ENCODE measurements at regions not wholly inside any gene's neighbourhood (a gene's known extent, or its start where the extent isn't known, plus 50 kb on each side); places are given as distances from the start of the nearest gene placed in this dataset.

DNA sequence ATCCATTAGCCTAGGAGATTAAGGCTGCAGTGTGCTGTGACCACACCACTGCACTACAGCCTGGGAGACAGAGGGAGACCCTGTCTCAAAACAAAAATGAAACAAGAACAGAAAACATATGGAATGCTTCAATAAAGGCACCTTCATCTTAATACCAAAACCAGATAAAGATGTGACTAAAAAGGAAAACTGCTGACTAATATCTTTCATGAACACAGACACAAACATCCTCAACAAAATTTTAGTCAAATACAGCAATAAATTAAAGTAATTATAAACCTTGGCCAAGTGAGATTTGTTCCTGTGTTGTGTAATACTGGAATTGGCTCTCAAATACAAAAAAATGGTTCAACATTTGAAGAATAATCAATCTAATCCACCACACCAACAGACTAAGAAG lies 103.5 kb downstream of the PRR20E start:
- no peak for DNase-seq (ENCODE audit: low spot score)

GRCh38 chr13:57286511-57287098 lies 119.6 kb downstream of the PRR20E start:
- ChIA-PET POLR2A (ENCODE audit: low non-redundant PET) (no interaction called here), CTCF (no interaction called here)
- Histone ChIP-seq H3K4me1 (ENCODE audit: insufficient read depth, low read length, poor library complexity, severe bottlenecking) (no peaks in the 10 kb centered on the region), H3K36me3 (ENCODE audit: insufficient read depth, low read length, poor library complexity, severe bottlenecking) (no peaks in the 10 kb centered on the region), H3K9me3 (ENCODE audit: low read depth, low read length, poor library complexity, severe bottlenecking) (no peaks in the 10 kb centered on the region), H3K4me3 (ENCODE audit: low read depth, low read length, poor library complexity, severe bottlenecking) (no peak overlapping the region), H3K27ac (ENCODE audit: low read depth, low read length, poor library complexity, severe bottlenecking) (no peak overlapping the region), H3K27me3 (replicated peaks; ENCODE audit: insufficient read depth, low read depth, low read length, poor library complexity) (no peaks in the 10 kb centered on the region)
- TF ChIP-seq, protein P1, sequence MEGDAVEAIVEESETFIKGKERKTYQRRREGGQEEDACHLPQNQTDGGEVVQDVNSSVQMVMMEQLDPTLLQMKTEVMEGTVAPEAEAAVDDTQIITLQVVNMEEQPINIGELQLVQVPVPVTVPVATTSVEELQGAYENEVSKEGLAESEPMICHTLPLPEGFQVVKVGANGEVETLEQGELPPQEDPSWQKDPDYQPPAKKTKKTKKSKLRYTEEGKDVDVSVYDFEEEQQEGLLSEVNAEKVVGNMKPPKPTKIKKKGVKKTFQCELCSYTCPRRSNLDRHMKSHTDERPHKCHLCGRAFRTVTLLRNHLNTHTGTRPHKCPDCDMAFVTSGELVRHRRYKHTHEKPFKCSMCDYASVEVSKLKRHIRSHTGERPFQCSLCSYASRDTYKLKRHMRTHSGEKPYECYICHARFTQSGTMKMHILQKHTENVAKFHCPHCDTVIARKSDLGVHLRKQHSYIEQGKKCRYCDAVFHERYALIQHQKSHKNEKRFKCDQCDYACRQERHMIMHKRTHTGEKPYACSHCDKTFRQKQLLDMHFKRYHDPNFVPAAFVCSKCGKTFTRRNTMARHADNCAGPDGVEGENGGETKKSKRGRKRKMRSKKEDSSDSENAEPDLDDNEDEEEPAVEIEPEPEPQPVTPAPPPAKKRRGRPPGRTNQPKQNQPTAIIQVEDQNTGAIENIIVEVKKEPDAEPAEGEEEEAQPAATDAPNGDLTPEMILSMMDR (conservative IDR thresholded peaks at IDR 0.05; ENCODE audit: low read depth, low read length), result no peak
- no peak for TF ChIP-seq EZH2 (IDR thresholded peaks at IDR 0.05; ENCODE audit: borderline replicate concordance, low read depth, low read length, poor library complexity, severe bottlenecking)
- intact Hi-C loops (cut with micrococcal nuclease; ENCODE audit: unreplicated experiment), result no loop called here
- BruUV-seq (replicated peaks), result no TSS peak
- no peak for DNase-seq (ENCODE audit: low spot score)

More for the DNA sequence above, 103.5 kb downstream of the PRR20E start:
- ChIA-PET POLR2A (ENCODE audit: low non-redundant PET) (no interaction called here), CTCF (no interaction called here)
- Histone ChIP-seq H3K4me1 (ENCODE audit: insufficient read depth, low read length, poor library complexity, severe bottlenecking) (no peaks in the 10 kb centered on the region), H3K36me3 (ENCODE audit: insufficient read depth, low read length, poor library complexity, severe bottlenecking) (no peaks in the 10 kb centered on the region), H3K27me3 (replicated peaks; ENCODE audit: insufficient read depth, low read depth, low read length, poor library complexity) (no peaks in the 10 kb centered on the region), H3K9me3 (ENCODE audit: low read depth, low read length, poor library complexity, severe bottlenecking) (no peaks in the 10 kb centered on the region), H3K4me3 (ENCODE audit: low read depth, low read length, poor library complexity, severe bottlenecking) (no peak overlapping the region), H3K27ac (ENCODE audit: low read depth, low read length, poor library complexity, severe bottlenecking) (no peak overlapping the region)
- no TSS peak for BruUV-seq (replicated peaks)
- intact Hi-C loops (cut with micrococcal nuclease; ENCODE audit: unreplicated experiment), result no loop called here
- TF ChIP-seq, protein P1 (conservative IDR thresholded peaks at IDR 0.05; ENCODE audit: low read depth, low read length), result no peak
- TF ChIP-seq EZH2 (IDR thresholded peaks at IDR 0.05; ENCODE audit: borderline replicate concordance, low read depth, low read length, poor library complexity, severe bottlenecking), result no peak

- Histone ChIP-seq H3K4me3 (ENCODE audit: low read depth, low read length, poor library complexity, severe bottlenecking) (no peak overlapping the region), H3K36me3 (ENCODE audit: insufficient read depth, low read length, poor library complexity, severe bottlenecking) (no peaks in the 10 kb centered on the region), H3K27me3 (replicated peaks; ENCODE audit: insufficient read depth, low read depth, low read length, poor library complexity) (no peaks in the 10 kb centered on the region), H3K27ac (ENCODE audit: low read depth, low read length, poor library complexity, severe bottlenecking) (no peak overlapping the region), H3K4me1 (ENCODE audit: insufficient read depth, low read length, poor library complexity, severe bottlenecking) (no peaks in the 10 kb centered on the region), H3K9me3 (ENCODE audit: low read depth, low read length, poor library complexity, severe bottlenecking) (no peaks in the 10 kb centered on the region)
- CTCF ChIA-PET, result no interaction called here
- BruUV-seq (replicated peaks), result no TSS peak
- intact Hi-C loops (cut with micrococcal nuclease; ENCODE audit: unreplicated experiment), result no loop called here
- TF ChIP-seq EZH2 (IDR thresholded peaks at IDR 0.05; ENCODE audit: borderline replicate concordance, low read depth, low read length, poor library complexity, severe bottlenecking), result no peak
- TF ChIP-seq, protein P1 (conservative IDR thresholded peaks at IDR 0.05; ENCODE audit: low read depth, low read length), result no peak
- no peak for DNase-seq (ENCODE audit: low spot score)
- POLR2A ChIA-PET (ENCODE audit: low non-redundant PET), result no interaction called here
Measured at GRCh38 chr13:57302604-57303003, 135.6 kb downstream of the PRR20E start.
